Right forelimb (tissue), 1 donor: ENCODE measurements at regions not wholly inside any gene's neighbourhood (a gene's known extent, or its start where the extent isn't known, plus 50 kb on each side); places are given as distances from the start of the nearest gene placed in this dataset.
"Not testable (repeated sequence)": the region's sequence is repeated elsewhere in the genome, so short reads cannot be mapped to it uniquely, and the experiment has no call there.

Experiments
- DNase-seq: peaks from one replicate; pipeline ENCODE4 v3.0.0-alpha.2; 2018

DNA sequence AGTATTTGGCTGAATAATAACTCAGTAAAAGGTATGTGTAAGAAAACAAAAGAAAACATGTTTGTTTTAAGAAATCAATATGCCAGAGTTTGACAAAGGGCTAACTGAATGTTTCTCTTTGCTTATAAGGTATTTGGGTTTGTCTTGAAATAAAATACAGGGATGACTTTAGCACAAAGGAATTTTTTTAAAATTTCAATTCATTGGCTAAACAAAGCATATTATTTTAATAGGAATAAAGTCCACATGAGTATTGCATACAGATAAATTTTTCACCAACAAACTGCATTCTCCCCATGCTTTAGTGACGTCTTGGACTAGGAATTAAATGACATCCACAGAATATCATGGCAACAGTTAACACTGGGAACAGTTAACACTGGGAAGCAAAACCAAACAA, 480.0 kb upstream of the JAG1 start:
- DNase-seq: no peak

GRCh38 chr20:11155156-11155756, 481.5 kb upstream of the JAG1 start:
- no peak for DNase-seq

DNA sequence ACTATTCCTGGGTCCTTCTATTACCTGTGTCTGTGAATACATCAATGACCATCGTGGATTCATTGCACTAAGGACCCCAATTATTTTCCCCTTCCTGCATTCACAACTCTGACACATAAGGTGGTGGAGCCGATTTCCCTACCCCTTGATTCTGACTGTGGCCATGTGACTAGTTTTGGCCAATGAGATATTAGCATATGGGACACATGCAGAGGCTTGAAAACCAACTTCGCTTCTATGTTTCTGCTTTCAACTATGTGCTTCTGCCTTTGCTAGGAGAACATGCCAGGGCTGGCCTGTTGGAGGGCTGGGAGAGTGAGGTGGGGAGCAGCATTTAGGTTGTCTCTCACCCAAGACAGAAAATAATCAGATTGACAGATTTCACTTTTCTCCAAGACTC, 483.1 kb upstream of the JAG1 start:
- no peak for DNase-seq

DNA sequence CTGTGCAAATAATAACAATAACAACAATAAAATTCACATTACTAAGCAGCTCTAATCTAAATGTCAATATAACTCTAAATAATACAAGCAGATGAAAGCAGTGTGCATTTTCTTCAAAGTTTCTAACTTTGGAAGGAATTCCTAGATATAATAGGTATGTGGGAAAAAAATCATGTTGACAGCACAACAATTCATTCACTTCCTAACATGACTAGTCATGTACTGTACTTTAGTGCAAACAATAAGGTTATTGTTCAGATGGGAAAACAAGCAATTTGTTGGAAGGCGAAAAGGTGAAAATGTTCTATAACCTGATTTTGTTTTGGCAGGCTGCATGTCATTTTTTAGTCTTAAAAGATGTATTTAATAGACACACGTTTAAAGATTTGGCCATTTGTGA, 484.3 kb upstream of the JAG1 start:
- no peak for DNase-seq

- DNase-seq: no peak
These were observed 484.8 kb upstream of the JAG1 start for GRCh38 chr20:11158589-11158988.

DNA sequence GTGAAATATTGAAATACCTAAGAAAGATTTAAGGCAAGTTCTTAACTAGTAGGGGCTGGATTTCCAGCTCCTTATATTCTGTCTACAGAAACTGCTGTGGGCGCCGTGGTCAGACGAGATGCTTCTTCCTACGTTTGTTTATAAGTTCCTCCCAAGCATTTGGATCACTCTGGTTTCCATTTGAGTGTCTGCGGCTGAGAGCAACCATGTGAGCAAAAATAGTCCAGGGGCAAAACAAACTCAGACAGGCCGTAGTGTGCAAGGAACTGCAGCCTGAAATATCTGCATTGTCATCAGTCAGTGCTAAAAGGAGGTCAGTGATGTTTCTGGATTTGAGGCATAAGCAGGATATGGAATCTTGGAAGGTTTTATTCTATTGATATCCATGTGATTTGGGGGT, 485.9 kb upstream of the JAG1 start:
- no peak for DNase-seq

DNA sequence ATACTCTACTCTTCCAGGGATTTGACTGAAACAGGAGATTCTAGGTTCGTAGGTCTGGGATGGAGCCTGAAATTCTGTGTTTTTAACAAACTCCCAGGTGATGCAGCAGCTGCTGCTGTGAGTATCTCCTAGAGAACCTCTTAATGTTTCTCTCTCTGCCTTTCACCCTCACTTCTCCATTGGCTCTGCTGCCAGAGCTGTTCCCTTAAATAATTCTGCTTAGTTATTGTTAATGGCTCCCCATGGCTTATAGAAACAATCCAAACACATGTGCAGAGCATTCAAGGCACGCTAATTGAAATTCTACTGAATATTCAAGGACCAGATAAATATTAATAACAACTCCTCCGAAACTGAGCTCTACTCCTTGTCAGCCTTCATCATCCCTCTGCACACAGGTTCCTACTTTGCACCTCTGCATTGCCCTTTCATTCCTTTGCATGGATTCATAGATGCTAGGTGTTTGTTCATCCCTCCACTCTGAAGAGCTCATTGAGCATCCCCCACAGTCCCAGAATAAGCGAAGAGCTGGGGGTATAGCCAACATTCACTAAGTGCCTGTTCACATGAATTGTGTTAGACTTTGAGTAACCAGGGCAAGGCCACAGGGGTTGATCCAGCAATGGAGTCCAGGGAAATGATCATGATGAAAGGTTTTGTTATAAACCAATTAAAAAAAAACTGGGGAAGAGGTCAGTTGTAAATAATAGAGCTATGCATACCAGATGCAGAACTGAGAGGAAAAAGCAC, 488.4 kb upstream of the JAG1 start:
- no peak for DNase-seq

GRCh38 chr20:11165789-11166188, 492.0 kb upstream of the JAG1 start:
- no peak for DNase-seq

DNA sequence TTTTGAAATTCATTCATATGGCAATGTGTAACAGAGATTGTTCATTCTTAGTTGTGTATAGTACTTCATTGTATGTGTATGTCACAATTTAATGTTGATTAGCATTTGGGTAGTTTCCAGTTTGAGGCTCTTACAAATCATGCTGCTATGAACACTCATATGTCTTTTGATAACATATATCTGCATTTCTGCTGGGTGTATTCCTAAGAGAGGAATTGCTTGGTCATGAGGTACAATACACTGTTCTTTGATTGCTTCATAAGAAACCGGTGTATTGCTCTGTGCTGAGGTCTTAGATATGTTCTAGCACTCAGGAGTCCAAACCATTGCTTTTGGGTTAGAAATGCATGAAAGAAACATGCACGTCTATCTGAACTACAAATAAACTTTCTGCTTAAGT, 492.9 kb upstream of the JAG1 start:
- no peak for DNase-seq

GRCh38 chr20:11168026-11168425, 494.2 kb upstream of the JAG1 start:
- no peak for DNase-seq

DNA sequence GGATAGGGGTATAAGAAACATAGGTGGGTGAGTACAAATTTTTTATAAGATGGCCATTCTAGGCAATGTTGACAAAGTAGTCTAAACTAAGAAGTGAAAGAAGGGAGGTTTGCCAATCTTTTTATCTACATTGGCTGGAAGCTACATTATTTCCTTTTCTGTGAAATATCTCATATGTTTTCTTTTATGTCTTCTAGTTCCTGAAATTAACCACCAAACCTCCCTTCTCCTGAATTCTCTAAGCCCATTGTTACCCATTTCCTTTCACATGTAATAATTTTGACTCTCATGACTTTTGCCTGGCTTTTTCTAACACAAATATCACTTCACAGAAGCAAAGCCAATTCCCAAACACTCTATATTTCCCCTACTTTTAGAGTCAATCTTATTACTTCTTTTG, 496.2 kb upstream of the JAG1 start:
- no peak for DNase-seq

DNA sequence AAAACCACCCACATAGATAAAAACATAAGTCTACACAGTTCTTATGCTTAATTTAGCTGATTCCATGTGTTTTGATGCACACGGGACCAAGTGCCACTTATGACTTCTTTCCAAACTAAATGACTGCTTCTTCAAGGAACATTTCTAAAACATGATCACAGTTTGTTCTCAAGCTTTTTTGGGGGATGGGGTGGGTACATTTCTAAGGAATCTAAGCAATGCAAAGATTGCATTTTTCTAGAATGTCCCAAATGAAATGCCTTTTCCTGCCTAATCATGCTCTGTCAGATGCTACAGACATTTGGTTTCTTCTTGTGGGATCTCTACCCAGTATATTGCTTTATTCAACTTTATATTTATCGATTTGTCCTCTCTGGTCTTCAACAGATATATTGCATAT, 496.8 kb upstream of the JAG1 start:
- DNase-seq: no peak

DNA sequence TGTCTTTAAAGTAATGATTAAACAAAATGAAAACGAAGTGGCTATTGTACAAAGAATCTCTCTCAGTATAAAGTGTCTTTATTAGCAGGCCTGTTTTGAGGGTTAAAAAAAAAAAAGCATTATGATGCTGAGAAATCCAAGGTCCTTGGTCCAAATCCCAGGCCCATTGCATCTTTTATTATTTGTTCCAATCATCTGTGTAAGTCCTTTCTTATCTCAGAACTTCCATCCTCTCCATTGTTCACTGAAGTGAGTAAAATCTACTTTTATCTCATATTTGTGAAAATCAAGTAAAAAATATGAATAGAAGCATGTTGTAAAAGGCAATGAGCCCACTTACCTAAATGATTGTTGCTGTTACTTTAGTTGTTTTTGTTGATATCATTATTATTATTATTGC, 499.1 kb upstream of the JAG1 start:
- DNase-seq: no peak

DNA sequence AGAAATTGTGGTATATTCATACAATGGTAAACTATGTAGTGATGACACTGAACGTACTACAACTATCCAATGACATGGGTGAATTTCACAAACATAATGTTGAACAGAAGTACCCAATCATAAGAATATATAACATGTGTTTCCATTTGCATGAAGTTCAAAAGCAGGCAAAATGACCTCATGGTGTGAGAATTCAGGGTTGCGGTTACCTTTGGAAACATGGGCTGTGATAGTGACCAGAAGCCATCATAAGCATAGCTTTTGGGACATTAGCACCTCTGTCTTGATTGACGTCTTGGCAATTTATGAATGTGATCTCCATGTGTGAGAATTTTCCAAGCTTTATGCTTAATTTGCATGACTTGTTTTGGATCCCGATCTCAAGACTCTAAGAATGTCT, 500.1 kb upstream of the JAG1 start:
- no peak for DNase-seq

DNA sequence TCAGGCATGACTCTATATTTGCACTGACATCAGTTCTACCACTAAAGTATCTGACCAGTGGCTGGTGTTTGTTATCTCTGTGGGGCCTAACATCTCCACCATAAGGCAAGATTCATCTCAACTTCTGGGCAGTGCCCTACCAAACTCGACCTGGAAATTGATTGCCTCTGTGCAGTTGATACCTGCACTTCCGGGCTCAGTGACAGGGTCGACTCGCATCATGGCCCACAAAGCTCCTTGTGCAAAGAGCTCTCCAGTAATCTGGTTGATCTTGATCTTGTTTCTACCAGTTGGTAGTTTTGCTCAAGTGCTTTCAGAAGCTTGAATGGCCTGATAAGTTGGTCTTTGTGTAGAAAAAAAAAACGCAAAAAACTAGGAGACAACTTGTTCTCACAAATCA, 501.1 kb upstream of the JAG1 start:
- DNase-seq: no peak

- DNase-seq: no peak
These were observed 502.6 kb upstream of the JAG1 start for GRCh38 chr20:11176431-11176830.

DNA sequence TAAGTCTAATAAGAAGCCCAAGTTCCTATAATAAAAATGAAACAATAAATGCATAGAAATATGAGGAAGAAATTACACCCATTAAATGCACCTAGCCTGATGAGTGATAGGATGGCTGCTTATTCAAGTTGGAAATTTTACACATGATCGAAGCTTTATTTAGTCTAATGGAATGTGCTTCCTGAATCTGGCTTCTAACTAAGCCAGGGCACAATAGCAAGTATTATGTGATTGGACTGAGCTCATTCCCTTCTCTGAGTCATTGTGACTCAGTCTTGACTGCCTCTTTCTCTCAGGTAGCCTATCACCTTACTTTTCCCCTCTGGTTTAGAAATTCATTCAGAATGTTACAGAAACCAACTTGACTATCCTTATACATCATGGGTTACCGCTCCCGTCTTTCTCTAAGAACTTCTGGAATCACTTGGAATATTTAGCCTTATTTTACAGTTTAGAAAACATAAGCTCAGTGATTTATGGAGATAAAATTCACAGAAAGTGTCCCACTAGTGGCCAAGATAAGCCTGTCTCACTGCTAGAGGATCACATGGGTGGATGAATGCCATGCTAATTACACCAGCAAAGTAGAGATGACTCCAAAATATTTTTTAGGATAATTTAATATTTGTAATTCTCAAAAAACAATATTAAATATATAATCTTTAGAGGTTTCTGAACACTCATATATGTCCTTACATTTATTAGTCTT, 505.3 kb upstream of the JAG1 start:
- no peak for DNase-seq

DNA sequence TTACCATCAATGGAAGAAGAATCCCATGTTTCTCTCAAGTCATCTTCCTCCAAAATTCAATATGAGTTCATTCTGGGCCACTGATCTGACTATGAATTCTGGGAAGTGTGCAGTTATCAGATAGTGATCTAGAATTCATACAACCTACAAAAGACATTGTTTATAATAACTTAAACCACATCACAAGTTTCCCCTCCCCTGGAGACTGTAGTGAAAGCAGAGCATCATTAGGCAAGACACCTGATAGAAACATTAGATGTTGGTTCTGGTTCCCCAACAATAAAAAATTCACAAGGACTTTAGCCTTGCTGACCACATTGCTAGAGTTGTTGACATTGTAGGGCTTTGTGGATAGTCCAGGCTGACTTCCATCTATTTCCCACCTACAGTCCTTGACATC, 506.4 kb upstream of the JAG1 start:
- DNase-seq: no peak

DNA sequence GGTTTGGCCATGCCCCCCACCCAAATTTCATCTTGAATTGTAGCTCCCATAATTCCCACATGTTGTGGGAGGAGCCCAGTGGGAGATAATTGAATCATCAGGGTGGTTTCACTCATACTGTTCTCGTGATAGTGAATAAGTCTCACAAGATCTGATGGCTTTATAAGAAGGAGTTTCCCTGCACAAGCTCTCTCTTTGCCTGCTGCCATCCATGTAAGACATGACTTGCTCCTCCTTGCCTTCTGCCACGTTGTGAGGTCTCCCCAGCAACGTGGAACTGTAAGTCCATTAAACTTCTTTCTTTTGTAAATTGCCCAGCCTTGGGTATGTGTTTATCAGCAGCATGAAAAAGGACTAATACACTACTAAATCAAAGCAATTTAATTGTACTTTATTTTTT, 507.3 kb upstream of the JAG1 start:
- DNase-seq: not testable (repeated sequence)

- DNase-seq: no peak
These were observed 508.2 kb upstream of the JAG1 start for GRCh38 chr20:11181966-11182365.

- no peak for DNase-seq
These were observed 508.9 kb upstream of the JAG1 start for GRCh38 chr20:11182720-11183119.

DNA sequence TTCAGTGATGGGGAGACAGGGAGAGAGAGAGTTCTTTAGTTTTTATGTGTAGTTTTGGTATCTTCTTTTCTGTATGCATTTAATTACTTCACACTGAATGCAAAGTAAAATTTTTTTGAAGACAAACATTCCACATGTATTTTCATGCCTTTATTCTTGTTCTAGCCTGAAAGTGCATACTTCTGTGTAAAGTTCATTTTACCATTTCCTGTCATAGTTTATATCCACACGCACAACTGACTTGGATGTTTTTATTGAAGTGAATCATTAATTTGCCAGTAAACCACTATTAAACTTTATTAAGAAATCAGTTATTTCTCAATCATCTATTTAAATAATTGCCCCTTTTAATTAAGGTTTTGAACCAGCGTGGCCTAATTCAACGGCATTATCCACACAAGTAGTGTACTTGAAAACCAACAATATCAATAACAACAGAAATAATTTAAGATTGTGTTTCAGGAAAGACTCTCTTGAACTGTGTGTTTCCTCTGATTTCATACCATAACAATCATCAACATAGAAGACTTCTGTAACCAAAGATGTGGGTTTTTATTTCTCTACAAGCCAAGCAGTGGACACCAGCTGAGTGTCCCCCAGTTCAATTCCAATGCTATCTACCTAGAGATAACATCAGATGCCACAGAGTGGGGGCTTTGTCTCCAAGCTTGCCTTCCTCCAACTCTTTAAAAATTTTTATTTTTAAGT, 512.7 kb upstream of the JAG1 start:
- no peak for DNase-seq

DNA sequence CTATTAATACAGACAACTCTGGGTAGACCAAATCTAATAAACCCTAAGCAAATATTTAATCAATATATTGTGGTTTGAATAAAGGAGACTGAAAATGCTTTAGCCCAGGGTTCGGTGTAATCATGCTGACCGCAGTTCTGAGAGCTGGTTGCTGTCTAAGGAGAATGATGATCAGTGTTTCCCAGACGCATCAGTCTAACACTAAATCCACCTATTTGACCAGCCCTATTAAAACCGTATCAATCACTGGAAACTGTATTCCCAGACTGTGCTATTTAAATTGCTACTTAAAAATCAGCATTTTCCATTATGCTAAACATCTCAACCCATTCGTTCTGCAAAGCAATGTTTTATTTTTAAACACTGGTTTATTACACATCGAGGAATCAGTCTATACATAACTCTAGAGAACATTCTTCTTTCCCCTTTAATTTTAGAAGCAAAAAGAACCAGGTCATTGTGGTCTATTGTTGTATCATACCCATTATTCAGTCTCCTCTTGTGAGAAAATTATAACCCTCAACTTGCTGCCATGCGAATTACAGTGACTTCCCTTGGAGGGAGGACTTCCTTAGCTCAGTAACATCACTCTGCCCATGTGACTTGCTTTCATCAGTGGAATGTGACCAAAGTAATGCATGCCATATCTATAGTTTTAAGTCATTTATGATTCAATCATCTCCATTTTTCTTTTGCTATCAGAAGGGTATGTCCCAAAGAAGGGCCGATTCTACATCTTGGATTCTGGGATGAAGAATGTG, 515.2 kb upstream of the JAG1 start:
- DNase-seq: no peak
